ENCODE measurements at regions not wholly inside any gene's neighbourhood (a gene's known extent, or its start where the extent isn't known, plus 50 kb on each side); places are given as distances from the start of the nearest gene placed in this dataset.

GRCh38 chr6:25056130-25056529 is 120.4 kb upstream of the RIPOR2 start:
- no peak for TF ChIP-seq POLR2AphosphoS5 (IDR thresholded peaks at IDR 0.05; ENCODE audit: low read length)
- no peak for TF ChIP-seq CTCF (IDR thresholded peaks at IDR 0.05 in 2 of 3, conservative IDR thresholded peaks at IDR 0.05 in 1 of 3; ENCODE audit: control insufficient read depth in 2 of 3, extremely low read depth in 1 of 3, insufficient read depth in 1 of 3, low read depth in 3 of 3, low read length in 3 of 3)

Measured in GM12878 (cell line).